SKM-1 treated with dmso at 0.1 percent for 144 hours (cell line): ENCODE measurements at regions not wholly inside any gene's neighbourhood (a gene's known extent, or its start where the extent isn't known, plus 50 kb on each side); places are given as distances from the start of the nearest gene placed in this dataset.
"Not testable (repeated sequence)": the region's sequence is repeated elsewhere in the genome, so short reads cannot be mapped to it uniquely, and the experiment has no call there.

ENCODE experiments used
- DNase-seq: peaks from one replicate; lab custom pipeline; 2025; ENCODE audit not compliant: unreplicated experiment; lab: John Stamatoyannopoulos, UW

GRCh38 chr5:117568622-117569021 is 994.0 kb upstream of the SEMA6A start:
- DNase-seq, result no peak

DNA sequence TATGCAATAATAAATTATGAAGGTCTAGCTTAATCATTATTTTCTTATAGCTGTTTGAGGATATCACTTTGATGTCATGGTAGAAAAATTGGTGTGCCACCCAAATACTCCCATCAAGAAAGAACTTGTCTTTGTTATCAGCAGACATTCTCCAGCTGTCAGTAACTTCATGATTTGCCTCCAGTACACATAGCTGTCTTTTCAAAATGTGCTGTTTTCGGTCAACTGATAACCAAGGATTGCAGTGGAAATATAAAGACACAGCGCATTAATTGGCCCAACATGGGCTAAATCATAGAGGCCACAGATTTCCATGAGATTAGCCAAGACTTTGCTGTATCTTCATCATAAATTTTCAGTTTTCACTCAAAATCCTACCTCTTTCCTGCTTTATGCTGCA is 993.5 kb upstream of the SEMA6A start:
- DNase-seq, result no peak

DNA sequence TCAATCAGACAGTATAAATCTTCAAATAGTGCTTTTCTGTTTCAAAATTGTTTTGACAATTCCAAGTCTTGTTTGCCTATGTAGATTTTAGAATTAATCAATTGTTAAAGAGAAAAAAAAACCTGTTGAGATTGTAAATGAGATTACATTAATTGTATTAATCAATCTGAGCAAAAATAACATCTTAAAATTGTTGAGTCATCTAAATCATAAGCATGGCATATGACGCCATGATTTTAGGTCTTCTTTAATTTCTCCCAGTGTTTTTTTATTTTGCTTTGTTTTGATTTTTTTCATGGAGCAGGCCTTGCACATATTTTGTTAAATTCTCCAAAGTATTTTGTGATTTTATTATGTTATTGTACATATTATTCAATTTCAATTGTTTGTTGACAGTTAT is 988.0 kb upstream of the SEMA6A start:
- DNase-seq, result no peak

DNA sequence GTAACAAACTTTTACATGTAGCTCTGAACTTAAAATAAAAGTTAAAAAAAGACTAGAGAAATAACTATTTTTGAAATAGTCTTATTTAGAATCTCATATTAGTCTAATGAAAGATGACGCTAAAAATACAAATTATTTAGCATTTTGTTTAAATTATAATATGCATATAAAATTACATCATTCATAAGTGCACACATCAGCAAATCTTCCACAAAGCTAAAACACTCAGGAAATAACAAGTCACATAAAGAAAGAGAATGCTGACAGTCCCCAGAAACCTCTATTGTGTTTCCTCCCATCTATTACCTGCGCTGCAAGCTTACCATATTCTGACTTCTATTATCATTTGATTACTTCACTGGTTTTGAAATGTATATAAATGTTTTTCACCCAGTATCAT is 986.9 kb upstream of the SEMA6A start:
- no peak for DNase-seq

- DNase-seq, result no peak
Observed at GRCh38 chr5:117559005-117559844, 984.6 kb upstream of the SEMA6A start.

GRCh38 chr5:117551236-117551635 is 976.6 kb upstream of the SEMA6A start:
- no peak for DNase-seq

DNA sequence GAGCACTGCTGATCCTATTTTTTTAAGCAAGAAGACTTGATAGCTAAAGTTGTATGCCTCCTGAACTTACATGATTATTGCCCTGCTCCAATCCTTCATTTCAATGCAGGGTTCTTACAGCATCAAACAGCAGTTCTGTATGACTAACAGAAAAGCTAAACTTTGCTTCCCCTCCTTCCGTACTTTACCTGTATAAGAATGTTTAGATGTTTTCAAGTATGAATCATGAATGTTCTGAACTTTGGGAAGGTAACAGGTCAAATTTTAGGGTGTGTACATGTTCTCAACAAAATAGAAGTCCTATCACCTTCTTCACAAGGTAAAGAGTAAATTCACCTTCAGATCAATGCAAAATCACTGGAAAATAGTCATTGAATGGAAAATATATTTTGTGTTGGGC is 972.6 kb upstream of the SEMA6A start:
- DNase-seq, result no peak

GRCh38 chr5:117539692-117540091 is 965.1 kb upstream of the SEMA6A start:
- DNase-seq, result no peak

GRCh38 chr5:117533792-117534191 is 959.2 kb upstream of the SEMA6A start:
- DNase-seq, result no peak

GRCh38 chr5:117533051-117533670 is 958.5 kb upstream of the SEMA6A start:
- DNase-seq, result not testable (repeated sequence)

- DNase-seq, result no peak
Observed at GRCh38 chr5:117519957-117520500, 945.4 kb upstream of the SEMA6A start.

DNA sequence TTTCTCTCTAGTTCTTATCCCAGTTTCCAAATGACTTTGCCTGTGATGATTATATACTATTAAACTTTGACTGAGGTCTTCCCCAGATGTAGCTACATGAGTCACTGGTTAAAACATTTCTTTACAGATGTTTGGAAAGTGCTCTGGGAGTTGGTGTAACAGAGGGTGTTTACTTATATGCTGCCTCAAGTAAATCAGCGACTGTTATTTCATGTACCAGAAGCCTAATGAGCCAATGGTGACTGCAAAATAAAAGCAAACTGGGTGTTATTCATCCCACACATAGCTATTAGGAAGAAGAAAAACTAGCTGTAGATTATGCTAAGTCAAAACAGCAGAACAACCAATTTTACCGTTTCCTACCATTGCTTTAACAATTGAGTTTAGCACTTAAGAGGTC is 929.7 kb upstream of the SEMA6A start:
- no peak for DNase-seq

DNA sequence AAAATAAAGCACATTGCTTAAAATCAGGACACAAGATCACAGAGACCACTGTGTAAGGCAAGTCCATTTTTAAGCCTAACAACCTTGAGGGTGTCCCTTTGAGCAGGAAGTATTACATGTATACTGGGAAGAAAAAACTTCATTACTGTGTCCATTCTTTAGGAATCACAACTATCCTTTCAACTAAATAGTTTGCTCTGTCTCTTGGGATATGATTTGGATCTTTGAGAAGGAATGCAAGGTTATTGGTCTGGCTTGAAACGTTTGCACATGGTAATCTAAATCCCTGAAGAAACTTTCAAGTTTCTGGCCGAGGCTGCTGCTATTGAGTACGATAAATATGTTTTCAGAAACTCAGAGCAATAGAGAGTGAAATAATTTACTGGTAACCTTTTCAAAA is 923.0 kb upstream of the SEMA6A start:
- no peak for DNase-seq

DNA sequence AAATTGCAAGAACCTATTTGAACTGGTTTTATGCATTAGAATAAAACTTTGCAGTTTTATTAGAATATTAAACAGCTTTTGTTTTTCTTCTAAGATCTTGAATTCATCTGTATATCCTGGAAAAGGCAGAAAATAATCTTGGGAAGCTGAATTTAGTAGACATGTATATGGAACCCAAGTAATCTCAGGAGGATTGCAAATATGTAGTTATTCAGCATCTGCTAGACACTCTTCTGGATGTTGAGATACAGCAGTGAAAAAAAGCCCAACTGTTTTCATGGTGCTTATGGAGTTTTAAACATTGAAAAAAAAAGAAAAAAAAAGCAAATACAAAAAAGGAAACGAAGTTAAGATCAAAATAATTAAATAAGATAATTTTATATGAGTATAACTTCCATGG is 922.2 kb upstream of the SEMA6A start:
- no peak for DNase-seq

DNA sequence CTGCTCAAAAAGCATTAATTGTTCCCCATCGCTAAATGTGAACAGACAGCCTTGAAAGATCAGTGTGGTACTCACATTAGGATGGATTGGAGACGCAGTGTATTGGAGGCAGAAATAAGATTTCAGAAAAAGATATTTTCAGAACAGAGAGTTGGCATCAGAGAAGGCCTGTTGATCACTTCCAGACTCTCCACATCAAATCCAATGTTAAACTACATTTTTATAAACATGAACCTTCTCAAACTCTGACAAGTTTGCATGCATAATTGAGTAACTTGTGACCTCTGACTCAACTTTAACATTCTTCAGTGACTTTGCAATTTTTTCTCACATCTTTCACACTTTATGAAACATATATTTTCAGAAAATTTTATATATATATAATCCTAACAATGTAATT is 919.6 kb upstream of the SEMA6A start:
- DNase-seq, result no peak

DNA sequence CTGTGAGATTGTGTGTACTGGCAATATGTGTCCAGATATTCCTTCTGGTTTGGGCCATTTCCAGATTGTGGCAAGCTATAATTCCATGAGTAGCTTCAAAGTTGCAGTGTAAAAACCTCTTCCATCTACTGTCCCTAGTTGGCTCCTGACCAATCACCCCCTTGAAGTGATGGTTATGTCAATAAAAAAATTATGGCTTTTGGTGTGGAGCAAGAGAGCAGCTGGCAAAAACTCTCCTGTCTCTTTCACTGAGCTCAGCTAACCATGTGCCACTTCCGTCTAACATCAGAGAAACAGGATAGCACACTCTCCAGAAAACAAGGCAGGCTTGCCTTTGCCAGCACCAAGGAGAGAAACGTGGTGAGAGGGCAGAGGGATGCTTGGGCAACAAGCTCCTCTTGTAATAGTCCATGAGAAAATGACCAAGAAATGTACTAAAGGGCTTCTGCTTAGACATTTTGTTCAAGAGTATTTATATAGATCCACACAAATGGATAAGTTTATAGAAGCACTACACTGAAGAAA is 914.4 kb upstream of the SEMA6A start:
- DNase-seq, result no peak

DNA sequence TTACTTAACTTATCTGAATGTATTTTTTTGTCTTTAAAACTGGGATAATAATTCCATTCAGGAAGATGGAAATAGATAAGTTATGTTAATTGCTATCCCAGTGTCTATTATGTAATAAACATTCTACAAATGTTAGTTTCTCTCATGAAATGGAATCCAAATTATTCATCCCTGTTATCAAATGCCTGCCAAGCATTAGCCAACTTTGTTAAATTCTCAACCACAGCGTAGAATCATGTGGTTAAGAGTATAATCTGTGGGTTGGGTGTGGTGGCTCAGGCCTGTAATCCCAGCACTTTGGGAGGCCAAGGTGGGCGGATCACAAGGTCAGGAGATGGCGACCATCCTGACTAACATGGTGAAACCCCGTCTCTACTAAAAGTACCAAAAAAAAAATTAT is 912.9 kb upstream of the SEMA6A start:
- DNase-seq, result no peak

DNA sequence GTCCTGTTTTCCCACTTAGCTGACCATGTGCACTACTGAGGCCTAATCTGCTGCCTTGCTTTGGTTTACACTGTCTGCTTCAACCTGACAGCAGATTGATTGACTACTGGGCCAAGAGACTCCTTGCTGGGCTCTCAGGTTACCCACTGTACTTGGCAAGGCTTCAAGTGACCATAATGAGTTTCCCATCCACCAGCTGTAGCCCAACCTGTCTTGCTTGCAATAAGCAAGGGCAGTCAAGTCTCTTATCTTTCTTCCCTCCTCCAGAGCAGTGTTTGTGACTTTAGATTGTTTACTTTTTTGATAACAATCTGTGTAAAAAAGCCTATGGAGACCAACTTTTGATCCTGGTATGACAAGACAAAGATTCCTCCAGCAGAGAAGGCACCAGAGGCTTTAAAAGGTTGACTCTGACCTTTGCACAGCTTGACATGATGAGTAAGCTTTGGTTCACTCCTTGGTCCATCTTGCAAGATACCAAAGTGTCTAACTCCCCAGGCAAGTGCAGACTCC is 912.3 kb upstream of the SEMA6A start:
- no peak for DNase-seq

GRCh38 chr5:117486261-117486660 is 911.6 kb upstream of the SEMA6A start:
- DNase-seq, result no peak

DNA sequence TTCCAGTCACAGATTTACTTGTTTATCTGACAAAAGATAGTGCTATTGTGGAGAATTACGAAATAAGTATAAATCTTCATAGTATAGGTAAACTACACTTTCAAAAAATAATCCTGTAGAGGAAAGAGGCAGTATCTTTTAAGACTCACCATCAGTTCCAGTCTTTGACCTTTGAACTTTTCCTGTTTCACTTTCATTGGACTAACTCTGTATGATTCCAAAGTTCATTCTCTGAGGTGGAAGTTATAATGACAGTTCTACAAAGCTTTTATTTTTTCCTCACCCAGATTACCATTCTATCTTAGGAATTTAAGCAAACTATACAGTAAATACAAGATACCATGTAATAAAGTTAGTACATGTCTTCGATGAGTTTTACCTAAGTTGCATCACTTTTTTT is 901.3 kb upstream of the SEMA6A start:
- no peak for DNase-seq

GRCh38 chr5:117473165-117473564 is 898.5 kb upstream of the SEMA6A start:
- DNase-seq, result no peak
